ENCODE measurements at regions not wholly inside any gene's neighbourhood (a gene's known extent, or its start where the extent isn't known, plus 50 kb on each side); places are given as distances from the start of the nearest gene placed in this dataset.

DNA sequence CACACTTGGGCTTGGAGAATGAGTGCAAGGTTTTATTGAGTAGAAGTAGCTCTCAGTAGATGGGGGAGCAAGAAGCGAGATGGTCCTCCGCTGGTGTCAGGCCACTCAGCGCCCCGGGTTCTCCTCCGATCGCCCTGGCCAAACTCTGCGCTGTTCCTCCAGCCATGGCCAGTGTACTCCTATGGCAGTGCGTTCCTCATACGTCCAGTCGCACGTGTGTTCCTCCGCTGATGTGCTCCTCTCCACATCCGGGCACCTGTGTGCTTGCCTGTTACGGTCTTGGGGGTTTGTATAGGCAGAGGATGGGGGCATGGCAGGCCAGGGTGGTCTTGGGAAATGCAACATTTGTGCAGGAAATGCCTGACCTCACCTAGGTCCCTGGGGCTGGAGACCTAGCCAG lies 1899.4 kb downstream of the PCDH9 start:
- intact Hi-C loops (cut with micrococcal nuclease; ENCODE audit: unreplicated experiment) = no loop called here
- no peaks in the 10 kb centered on the region for H3K36me3 ChIP-seq (replicated peaks in 1 of 2; ENCODE audit: control insufficient read depth in 1 of 2, insufficient read depth in 2 of 2, low read length in 2 of 2)
- TF ChIP-seq, protein P1, sequence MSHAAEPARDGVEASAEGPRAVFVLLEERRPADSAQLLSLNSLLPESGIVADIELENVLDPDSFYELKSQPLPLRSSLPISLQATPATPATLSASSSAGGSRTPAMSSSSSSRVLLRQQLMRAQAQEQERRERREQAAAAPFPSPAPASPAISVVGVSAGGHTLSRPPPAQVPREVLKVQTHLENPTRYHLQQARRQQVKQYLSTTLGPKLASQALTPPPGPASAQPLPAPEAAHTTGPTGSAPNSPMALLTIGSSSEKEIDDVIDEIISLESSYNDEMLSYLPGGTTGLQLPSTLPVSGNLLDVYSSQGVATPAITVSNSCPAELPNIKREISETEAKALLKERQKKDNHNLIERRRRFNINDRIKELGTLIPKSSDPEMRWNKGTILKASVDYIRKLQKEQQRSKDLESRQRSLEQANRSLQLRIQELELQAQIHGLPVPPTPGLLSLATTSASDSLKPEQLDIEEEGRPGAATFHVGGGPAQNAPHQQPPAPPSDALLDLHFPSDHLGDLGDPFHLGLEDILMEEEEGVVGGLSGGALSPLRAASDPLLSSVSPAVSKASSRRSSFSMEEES (CRISPR knock-in tag; IDR thresholded peaks at IDR 0.05) = no peak
- TF ChIP-seq ZZZ3 (CRISPR knock-in tag; IDR thresholded peaks at IDR 0.05; ENCODE audit: borderline replicate concordance) (no peak), TRIM24 (CRISPR knock-in tag; IDR thresholded peaks at IDR 0.05) (no peak), ZNF569 (CRISPR knock-in tag; IDR thresholded peaks at IDR 0.05; ENCODE audit: borderline replicate concordance) (no peak), MAF1 (CRISPR knock-in tag; IDR thresholded peaks at IDR 0.05; ENCODE audit: borderline replicate concordance) (no peak), PRMT3 (CRISPR knock-in tag; IDR thresholded peaks at IDR 0.05; ENCODE audit: borderline replicate concordance, low read depth) (no peak), KLF15 (CRISPR knock-in tag; IDR thresholded peaks at IDR 0.05; ENCODE audit: borderline replicate concordance) (no peak)
- TF ChIP-seq, protein P2, sequence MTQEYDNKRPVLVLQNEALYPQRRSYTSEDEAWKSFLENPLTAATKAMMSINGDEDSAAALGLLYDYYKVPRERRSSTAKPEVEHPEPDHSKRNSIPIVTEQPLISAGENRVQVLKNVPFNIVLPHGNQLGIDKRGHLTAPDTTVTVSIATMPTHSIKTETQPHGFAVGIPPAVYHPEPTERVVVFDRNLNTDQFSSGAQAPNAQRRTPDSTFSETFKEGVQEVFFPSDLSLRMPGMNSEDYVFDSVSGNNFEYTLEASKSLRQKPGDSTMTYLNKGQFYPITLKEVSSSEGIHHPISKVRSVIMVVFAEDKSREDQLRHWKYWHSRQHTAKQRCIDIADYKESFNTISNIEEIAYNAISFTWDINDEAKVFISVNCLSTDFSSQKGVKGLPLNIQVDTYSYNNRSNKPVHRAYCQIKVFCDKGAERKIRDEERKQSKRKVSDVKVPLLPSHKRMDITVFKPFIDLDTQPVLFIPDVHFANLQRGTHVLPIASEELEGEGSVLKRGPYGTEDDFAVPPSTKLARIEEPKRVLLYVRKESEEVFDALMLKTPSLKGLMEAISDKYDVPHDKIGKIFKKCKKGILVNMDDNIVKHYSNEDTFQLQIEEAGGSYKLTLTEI (CRISPR knock-in tag; conservative IDR thresholded peaks at IDR 0.05) = no peak
- no peaks in the 10 kb centered on the region for H3K79me2 ChIP-seq (ENCODE audit: insufficient read depth, low read length)
- in situ Hi-C loops (cut with HindIII; ENCODE audit: extremely low pct_ligation_motif_present, low pct_unique_long_range_greater_than_20kb) = no loop called here
- no peak overlapping the region for H3K4me2 ChIP-seq (ENCODE audit: low read depth, low read length)
- H3K9me3 ChIP-seq (ENCODE audit: low read length) = no peaks in the 10 kb centered on the region
- H3K4me3 ChIP-seq (replicated peaks in 1 of 3; ENCODE audit: insufficient read depth in 1 of 3, low read depth in 2 of 3, low read length in 3 of 3) = no peak overlapping the region
- no peaks in the 10 kb centered on the region for H4K20me1 ChIP-seq (ENCODE audit: insufficient read depth, low read length)
- H3K27ac ChIP-seq (ENCODE audit: extremely low read length, insufficient read depth, low read length) = no peak overlapping the region
- H3K27me3 ChIP-seq (ENCODE audit: control insufficient read depth in 1 of 2, insufficient read depth in 2 of 2, low read length in 2 of 2) = no peaks in the 10 kb centered on the region
- FAIRE-seq (no peak), ATAC-seq (no peak), DNase-seq (ENCODE audit: low spot score) (no peak)
- H3K9ac ChIP-seq (ENCODE audit: insufficient read depth, low read depth, low read length) = no peak overlapping the region
- ChIA-PET POLR2A (no interaction called here), CTCF (ENCODE audit: low intra/inter-chr PET ratio, low total read pairs) (no interaction called here)
- 72% methylated on average over 10 of the region's 14 CpGs for WGBS (ENCODE audit: low lambda C conversion rate)
- no peak overlapping the region for H2AFZ ChIP-seq (ENCODE audit: low read length)
- H3K4me1 ChIP-seq (ENCODE audit: insufficient read depth, low read length) = no peaks in the 10 kb centered on the region
- no TSS peak for BruUV-seq (replicated peaks)
